ENCODE measurements at regions not wholly inside any gene's neighbourhood (a gene's known extent, or its start where the extent isn't known, plus 50 kb on each side); places are given as distances from the start of the nearest gene placed in this dataset.
"Not testable (repeated sequence)": the region's sequence is repeated elsewhere in the genome, so short reads cannot be mapped to it uniquely, and the experiment has no call there.

DNA sequence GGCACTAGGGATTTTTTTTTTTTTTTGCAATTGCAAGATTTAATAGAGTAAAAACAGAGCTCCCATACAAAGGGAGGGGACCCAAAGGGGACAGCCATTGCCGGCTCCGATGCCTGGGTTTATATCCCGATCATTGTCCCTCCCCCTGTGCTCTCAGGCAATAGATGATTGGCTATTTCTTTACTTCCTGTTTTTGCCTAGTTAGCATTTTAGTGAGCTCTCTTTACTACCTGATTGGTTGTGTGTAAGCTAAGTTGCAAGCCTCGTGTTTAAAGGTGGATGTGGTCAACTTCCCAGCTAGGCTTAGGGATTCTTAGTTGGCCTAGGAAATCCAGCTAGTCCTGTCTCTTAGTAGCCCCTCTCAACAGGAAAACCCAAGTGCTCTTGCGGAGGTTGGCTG, 148.2 kb upstream of the TNFAIP3 start:
- not testable (repeated sequence) for TF ChIP-seq POLR2A (IDR thresholded peaks at IDR 0.05)
- TF ChIP-seq, protein P1, sequence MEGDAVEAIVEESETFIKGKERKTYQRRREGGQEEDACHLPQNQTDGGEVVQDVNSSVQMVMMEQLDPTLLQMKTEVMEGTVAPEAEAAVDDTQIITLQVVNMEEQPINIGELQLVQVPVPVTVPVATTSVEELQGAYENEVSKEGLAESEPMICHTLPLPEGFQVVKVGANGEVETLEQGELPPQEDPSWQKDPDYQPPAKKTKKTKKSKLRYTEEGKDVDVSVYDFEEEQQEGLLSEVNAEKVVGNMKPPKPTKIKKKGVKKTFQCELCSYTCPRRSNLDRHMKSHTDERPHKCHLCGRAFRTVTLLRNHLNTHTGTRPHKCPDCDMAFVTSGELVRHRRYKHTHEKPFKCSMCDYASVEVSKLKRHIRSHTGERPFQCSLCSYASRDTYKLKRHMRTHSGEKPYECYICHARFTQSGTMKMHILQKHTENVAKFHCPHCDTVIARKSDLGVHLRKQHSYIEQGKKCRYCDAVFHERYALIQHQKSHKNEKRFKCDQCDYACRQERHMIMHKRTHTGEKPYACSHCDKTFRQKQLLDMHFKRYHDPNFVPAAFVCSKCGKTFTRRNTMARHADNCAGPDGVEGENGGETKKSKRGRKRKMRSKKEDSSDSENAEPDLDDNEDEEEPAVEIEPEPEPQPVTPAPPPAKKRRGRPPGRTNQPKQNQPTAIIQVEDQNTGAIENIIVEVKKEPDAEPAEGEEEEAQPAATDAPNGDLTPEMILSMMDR (IDR thresholded peaks at IDR 0.05 in 4 of 5, conservative IDR thresholded peaks at IDR 0.05 in 1 of 5): not testable (repeated sequence)
